GM18517 (cell line): ENCODE measurements at regions not wholly inside any gene's neighbourhood (a gene's known extent, or its start where the extent isn't known, plus 50 kb on each side); places are given as distances from the start of the nearest gene placed in this dataset.
"Not testable (repeated sequence)": the region's sequence is repeated elsewhere in the genome, so short reads cannot be mapped to it uniquely, and the experiment has no call there.

Experiments
- ATAC-seq: cut with Tn5 transposase; IDR thresholded peaks from one replicate; pipeline ENCODE4 v1.9.1; 2021; ENCODE audit warnings: mild to moderate bottlenecking, moderate library complexity; ENCODE audit not compliant: unreplicated experiment

GRCh38 chr6:144667532-144668503, 382.7 kb downstream of the UTRN start:
- ATAC-seq = no peak

DNA sequence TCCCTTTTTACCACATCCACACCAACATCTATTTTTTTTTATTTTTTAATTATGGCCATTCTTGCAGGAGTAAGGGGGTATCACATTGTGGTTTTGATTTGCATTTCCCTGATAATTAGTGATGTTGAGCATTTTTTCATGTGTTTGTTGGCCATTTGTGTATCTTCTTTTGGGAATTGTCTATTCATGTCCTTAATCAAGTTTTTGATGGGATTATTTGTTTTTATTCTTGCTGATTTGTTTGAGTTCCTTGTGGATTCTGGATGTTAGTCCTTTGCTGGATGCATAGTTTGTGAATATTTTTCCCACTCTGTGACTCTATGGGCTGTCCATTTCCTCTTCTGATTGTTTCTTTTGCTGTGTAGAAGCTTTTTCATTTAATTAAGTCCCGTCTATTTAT, 385.1 kb downstream of the UTRN start:
- not testable (repeated sequence) for ATAC-seq

DNA sequence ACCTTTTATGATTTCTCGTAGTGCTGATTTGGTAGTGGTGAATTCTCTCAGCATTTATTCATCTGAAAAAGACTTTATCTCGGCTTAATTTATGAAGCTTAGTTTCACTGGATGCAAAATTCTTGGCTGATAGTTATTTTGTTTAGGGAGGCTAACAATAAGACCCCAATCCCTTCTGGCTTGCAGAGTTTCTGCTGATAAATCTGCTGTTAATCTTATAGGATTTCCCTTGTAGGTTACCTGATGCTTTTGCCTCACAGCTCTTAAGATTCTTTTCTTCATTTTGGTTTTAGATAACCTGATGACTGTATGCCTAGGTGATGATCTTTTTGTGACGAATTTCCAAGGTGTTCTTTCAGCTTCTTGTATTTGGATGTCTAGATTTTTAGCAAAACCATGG, 388.7 kb downstream of the UTRN start:
- no peak for ATAC-seq

- no peak for ATAC-seq
Measured at GRCh38 chr6:144675231-144675861, 390.2 kb downstream of the UTRN start.

GRCh38 chr6:144676310-144676709, 391.2 kb downstream of the UTRN start:
- not testable (repeated sequence) for ATAC-seq

DNA sequence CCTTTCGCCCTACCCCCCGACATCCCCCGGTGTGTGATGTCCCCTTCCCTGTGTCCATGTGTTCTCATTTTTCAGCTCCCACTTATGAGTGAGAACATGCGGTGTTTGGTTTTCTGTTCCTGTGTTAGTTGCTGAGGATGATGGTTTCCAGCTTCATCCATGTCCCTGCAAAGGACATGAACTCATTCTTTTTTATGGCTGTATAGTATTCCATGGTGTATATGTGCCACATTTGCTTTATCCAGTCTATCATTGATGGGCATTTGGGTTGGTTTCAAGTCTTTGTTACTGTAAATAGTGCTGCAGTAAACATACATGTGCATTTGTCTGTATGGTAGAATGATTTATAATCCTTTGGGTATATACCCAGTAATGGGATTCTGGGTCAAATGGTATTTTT, 392.1 kb downstream of the UTRN start:
- ATAC-seq = not testable (repeated sequence)

DNA sequence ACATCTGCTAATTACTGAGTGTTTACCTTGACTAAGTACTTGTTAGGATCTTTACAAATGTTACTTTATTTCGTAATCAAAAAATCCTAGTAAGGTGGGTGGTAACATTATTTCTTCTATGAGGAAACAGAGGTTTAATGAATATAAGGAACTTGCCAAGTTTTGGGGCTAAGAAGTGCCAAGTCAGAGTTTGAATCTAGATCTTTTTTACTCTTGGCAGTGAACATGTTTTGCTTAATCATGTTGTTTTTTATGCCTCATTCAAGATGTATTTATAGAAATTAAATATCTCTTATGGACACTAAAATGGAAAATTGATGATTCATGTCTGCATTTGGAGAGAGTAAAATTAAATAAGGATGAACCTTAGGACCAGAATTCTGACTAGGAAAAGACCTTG, 393.7 kb downstream of the UTRN start:
- no peak for ATAC-seq

GRCh38 chr6:144681334-144681733, 396.2 kb downstream of the UTRN start:
- no peak for ATAC-seq

GRCh38 chr6:144683216-144684070, 398.3 kb downstream of the UTRN start:
- no peak for ATAC-seq

- ATAC-seq = no peak
Measured at GRCh38 chr6:144688713-144689112, 403.6 kb downstream of the UTRN start.

DNA sequence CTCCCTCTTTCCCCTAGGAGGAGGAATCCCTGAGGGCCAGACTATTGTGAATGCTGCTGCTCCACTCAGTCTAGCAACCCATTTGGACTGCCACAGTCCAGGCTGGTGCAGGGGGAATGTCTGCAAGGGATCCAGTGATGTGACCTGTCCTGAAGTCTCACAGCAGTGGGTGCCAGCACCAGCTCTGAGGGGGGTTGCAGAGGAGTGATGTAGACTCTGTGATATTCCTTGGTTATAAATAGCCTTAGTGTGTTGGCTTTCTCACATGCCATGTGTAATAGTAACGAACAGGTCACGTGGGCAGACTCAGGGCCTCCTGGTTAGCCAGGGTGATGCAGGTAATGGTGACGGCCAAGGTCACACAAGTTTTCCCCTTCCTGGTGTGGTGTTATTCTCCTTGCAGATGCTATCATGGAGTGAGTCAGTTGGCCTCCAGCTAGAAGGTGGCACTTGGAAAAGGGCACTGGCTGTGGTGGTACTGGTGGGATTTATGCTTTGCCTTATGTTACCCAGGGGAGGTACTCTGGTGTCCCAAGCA, 404.4 kb downstream of the UTRN start:
- ATAC-seq = no peak

DNA sequence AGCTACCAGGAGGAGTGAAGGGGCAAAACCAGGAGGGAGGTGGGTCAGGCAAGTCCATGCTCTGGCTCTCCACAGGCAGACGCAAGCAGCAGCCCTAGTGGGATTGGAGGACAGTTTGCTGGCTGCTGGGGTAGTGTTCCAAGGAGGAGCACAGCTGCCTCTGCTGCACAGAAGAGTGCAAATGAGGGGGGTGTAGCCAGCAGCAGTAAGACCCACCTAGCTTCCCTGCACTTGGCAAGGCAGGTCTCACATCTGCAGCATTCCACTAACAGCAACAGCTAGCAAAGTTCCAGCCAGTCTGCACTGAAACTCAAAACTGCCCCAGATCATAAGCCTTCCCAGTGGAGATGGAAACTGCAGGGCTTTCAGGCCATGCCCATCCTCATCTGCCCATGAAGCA, 405.0 kb downstream of the UTRN start:
- no peak for ATAC-seq

DNA sequence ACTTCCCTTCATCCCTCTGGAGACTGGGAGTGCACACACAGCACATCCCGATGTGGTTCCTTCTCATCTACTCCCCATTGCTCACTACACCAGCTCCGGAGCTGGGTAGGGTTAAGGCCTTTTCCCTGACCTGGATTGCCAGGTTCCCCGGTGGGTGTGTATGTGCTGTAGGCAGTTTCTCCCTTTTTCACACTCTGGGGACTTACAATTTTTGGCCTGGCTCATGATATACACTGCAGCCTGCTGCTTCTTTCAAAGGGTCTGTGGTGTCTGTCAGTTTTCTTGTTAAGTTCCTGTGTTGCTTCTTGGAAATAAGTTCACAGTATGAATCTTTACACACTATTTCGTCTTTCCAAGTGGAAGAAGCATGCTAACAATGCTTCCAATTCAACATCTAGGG, 405.5 kb downstream of the UTRN start:
- no peak for ATAC-seq

DNA sequence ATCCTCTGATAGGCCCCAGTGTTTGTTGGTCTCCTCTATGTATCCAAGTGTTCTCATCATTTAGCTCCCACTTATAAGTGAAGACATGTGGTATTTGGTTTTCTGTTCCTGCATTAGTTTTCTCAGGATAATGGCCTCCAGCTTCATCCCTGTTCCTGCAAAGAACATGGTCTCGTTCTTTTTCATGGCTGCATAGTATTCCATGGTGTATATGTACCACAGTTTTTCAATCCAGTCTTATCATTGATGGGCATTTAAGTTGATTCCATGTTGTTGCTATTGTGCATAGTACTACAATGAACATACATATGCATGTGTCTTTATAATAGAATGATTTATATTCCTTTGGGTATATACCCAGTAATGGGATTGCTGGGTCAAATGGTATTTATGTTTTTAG, 406.9 kb downstream of the UTRN start:
- ATAC-seq = not testable (repeated sequence)

- no peak for ATAC-seq
Measured at GRCh38 chr6:144695858-144696533, 410.9 kb downstream of the UTRN start.

GRCh38 chr6:144696610-144697368, 411.7 kb downstream of the UTRN start:
- no peak for ATAC-seq

DNA sequence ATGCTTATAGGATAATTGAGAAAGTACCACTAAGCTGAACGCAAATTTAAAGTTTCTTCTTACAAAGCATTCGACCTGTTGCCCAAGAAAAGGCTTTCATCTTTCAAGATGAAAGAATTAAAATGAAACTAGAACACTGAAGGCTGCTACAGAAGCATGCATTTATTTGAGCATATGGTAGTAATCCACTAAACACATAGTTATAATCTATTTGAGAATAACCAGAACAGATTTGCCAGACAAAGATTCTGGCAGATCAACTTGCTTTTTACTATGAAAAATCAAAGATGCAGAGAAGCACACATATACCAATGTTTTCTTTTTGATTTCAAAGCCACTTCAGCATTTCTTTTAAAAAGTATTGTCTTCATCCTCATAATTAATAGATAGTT, 412.2 kb downstream of the UTRN start:
- ATAC-seq = no peak

DNA sequence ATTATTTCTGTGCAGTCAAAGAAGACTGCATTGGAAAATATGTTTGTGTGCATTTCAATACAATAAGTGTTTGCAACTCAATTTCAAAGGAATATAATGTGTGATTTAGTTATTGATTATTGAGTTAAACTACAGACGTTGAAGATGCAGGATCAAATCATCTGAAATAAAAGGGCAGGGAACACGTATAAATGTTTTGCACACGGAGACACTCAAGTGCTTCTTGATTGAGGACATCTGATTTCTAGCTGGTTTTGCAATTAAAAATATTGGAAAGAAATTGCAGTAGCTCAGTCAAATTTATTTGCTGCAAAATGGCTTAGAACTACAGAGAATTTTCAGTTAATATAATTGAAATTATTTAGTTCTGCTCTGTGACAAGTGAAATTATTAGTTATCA, 412.7 kb downstream of the UTRN start:
- ATAC-seq = no peak

DNA sequence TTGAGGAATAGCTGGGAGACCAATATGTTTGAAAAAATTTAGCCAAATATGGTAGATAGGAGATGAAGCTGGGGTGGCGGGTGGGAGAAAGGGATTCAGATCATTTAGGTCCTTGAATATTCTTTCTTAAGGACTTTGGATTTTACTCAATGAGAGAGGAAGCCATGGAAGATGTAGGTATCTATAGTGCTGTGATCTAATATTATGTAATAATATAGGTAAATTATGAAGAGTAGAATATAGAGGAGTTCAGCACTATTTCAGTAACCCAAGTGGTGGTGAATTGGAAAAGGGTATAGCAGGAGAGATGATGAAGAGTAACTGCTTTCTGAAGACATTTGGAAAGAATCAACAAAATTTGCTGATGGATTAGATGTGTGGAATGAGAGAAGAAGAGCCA, 417.6 kb downstream of the UTRN start:
- no peak for ATAC-seq

DNA sequence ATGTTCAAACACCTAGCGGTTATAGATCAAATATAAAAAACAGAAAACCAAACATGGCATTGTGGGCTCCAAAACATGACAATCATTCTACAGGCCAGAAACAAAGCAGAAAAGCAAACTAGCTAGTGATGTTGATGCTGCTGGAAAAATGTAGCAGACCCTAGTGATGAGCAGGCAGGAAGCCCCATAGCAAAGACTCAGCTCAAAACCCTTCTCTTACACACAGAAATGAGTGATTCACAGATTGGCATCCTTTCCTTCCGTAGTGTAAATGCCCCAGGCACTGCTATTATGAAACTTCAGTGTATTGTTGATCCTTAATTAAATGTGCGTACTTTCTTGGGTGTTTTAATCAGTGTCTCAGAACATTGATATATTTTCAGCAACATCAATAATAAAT, 425.1 kb downstream of the UTRN start:
- no peak for ATAC-seq
